H9 (cell line): ENCODE measurements at regions not wholly inside any gene's neighbourhood (a gene's known extent, or its start where the extent isn't known, plus 50 kb on each side); places are given as distances from the start of the nearest gene placed in this dataset.

Experiments used
- DNase-seq: peaks from one replicate; pipeline ENCODE4 v3.0.0-alpha.2; 2017
- H2AFZ ChIP-seq: one replicate; pipeline ENCODE4 v1.6.1; 2013; ENCODE audit warnings: mild to moderate bottlenecking, low read length, control low read depth, moderate library complexity
- H2AK5ac ChIP-seq: 2 replicates; pipeline ENCODE4 v1.6.1; 2013; ENCODE audit warnings: low read length, control low read depth, mixed read lengths; ENCODE audit not compliant: insufficient read length
- H2BK120ac ChIP-seq: one replicate; pipeline ENCODE4 v1.6.1; 2013; ENCODE audit warnings: low read depth, mild to moderate bottlenecking, low read length, control low read depth, inconsistent platforms; ENCODE audit not compliant: poor library complexity, severe bottlenecking
- H2BK12ac ChIP-seq: 2 replicates; pipeline ENCODE4 v1.6.1; 2013; ENCODE audit warnings: low read length, control low read depth, mixed read lengths, low read depth; ENCODE audit not compliant: insufficient read length
- H2BK15ac ChIP-seq: 2 replicates; pipeline ENCODE4 v1.6.1; 2013; ENCODE audit warnings: low read depth, low read length, control low read depth
- H2BK20ac ChIP-seq: one replicate; pipeline ENCODE4 v1.6.1; 2013; ENCODE audit warnings: low read depth, mild to moderate bottlenecking, low read length, control low read depth, inconsistent platforms; ENCODE audit not compliant: poor library complexity, severe bottlenecking
- H2BK5ac ChIP-seq: 2 replicates; pipeline ENCODE4 v1.6.1; 2013; ENCODE audit warnings: low read length, control low read depth, mixed read lengths; ENCODE audit not compliant: insufficient read length
- H3K14ac ChIP-seq: 2 replicates; pipeline ENCODE4 v1.6.1; 2013; ENCODE audit warnings: low read length, control low read depth; ENCODE audit not compliant: insufficient read depth
- H3K18ac ChIP-seq: 2 replicates; pipeline ENCODE4 v1.6.1; 2013; ENCODE audit warnings: low read depth, mild to moderate bottlenecking, mixed read lengths, low read length, control low read depth; ENCODE audit not compliant: insufficient read length
- H3K23ac ChIP-seq: 2 replicates; pipeline ENCODE4 v1.6.1; 2013; ENCODE audit warnings: low read length, control low read depth, mixed read lengths, low read depth; ENCODE audit not compliant: insufficient read length
- H3K23me2 ChIP-seq: 2 replicates; pipeline ENCODE4 v1.6.1; 2013; ENCODE audit warnings: low read depth, mild to moderate bottlenecking, mixed read lengths, low read length, control low read depth; ENCODE audit not compliant: insufficient read length, poor library complexity, severe bottlenecking
- H3K27ac ChIP-seq: 2 replicates; pipeline ENCODE4 v1.5.1; 2013; ENCODE audit warnings: low read length, control low read depth, mixed read lengths, low read depth; ENCODE audit not compliant: insufficient read length
- H3K27me3 ChIP-seq: 2 replicates; pipeline ENCODE4 v1.6.1; 2013; ENCODE audit warnings: low read length, control low read depth, inconsistent platforms; ENCODE audit not compliant: insufficient read depth
- H3K4ac ChIP-seq: 2 replicates; pipeline ENCODE4 v1.6.1; 2013; ENCODE audit warnings: low read depth, mild to moderate bottlenecking, control low read depth, inconsistent platforms, low read length, moderate library complexity
- H3K4me1 ChIP-seq: 2 replicates; pipeline ENCODE4 v1.6.1; 2013; ENCODE audit warnings: low read length, control low read depth, inconsistent platforms; ENCODE audit not compliant: insufficient read depth
- H3K4me2 ChIP-seq: 2 replicates; pipeline ENCODE4 v1.6.1; 2013; ENCODE audit warnings: low read length, control low read depth, mixed read lengths; ENCODE audit not compliant: insufficient read length, insufficient read depth
- H3K56ac ChIP-seq: 2 replicates; pipeline ENCODE4 v1.6.1; 2013; ENCODE audit warnings: low read depth, mild to moderate bottlenecking, mixed read lengths, low read length, control low read depth; ENCODE audit not compliant: insufficient read length
- H3K79me1 ChIP-seq: 2 replicates; pipeline ENCODE4 v1.6.1; 2013; ENCODE audit warnings: low read depth, mild to moderate bottlenecking, moderate library complexity, low read length, control low read depth, inconsistent platforms; ENCODE audit not compliant: insufficient read depth, poor library complexity, severe bottlenecking
- H3K79me2 ChIP-seq: 2 replicates; pipeline ENCODE4 v1.6.1; 2013; ENCODE audit warnings: low read length, control low read depth, inconsistent platforms; ENCODE audit not compliant: insufficient read depth
- H3K9ac ChIP-seq: 2 replicates; pipeline ENCODE4 v1.6.1; 2013; ENCODE audit warnings: low read length, control low read depth, mixed read lengths; ENCODE audit not compliant: insufficient read length; ENCODE audit errors: extremely low read depth
- H3K9me3 ChIP-seq: one replicate; pipeline ENCODE4 v1.6.1; 2013; ENCODE audit warnings: low read depth, low read length, inconsistent platforms; ENCODE audit not compliant: control insufficient read depth
- H3T11ph ChIP-seq: one replicate; pipeline ENCODE4 v1.6.1; 2013; ENCODE audit warnings: mild to moderate bottlenecking, low read length, control low read depth, inconsistent platforms
- H4K20me1 ChIP-seq: one replicate; pipeline ENCODE4 v1.6.1; 2013; ENCODE audit not compliant: control insufficient read depth, insufficient read length, insufficient read depth
- H4K5ac ChIP-seq: 2 replicates; pipeline ENCODE4 v1.6.1; 2013; ENCODE audit warnings: low read depth, mild to moderate bottlenecking, mixed read lengths, low read length, control low read depth; ENCODE audit not compliant: insufficient read length
- H4K8ac ChIP-seq: replicated peaks from 2 replicates; pipeline ENCODE4 v1.6.1; 2013; ENCODE audit warnings: low read length, control low read depth, mixed read lengths, low read depth; ENCODE audit not compliant: insufficient read length
- H4K91ac ChIP-seq: 2 replicates; pipeline ENCODE4 v1.6.1; 2013; ENCODE audit warnings: low read depth, mild to moderate bottlenecking, moderate library complexity, mixed read lengths, low read length, control low read depth; ENCODE audit not compliant: insufficient read length
- H3K27ac Mint-ChIP-seq, 3 experiments: 2 replicates in 2 of 3; 3 replicates in 1 of 3; pipeline ENCODE4 v1.8.0; 2020 to 2021; ENCODE audit warnings: mixed read lengths in 3 of 3, mild to moderate bottlenecking in 1 of 3, moderate library complexity in 1 of 3
- H3K27me3 Mint-ChIP-seq: 2 replicates; pipeline ENCODE4 v1.8.0; 2021; ENCODE audit warnings: low read depth, mild to moderate bottlenecking, moderate library complexity, mixed read lengths
- H3K36me3 Mint-ChIP-seq, 3 experiments: 2 replicates in 2 of 3; 3 replicates in 1 of 3; pipeline ENCODE4 v1.8.0; 2020 to 2021; ENCODE audit warnings: low read depth in 3 of 3, mixed read lengths in 3 of 3; ENCODE audit not compliant: insufficient read depth in 1 of 3
- H3K4me1 Mint-ChIP-seq, 2 experiments: 2 replicates each; pipeline ENCODE4 v1.8.0; 2020; ENCODE audit warnings: mixed read lengths in 2 of 2
- H3K4me3 Mint-ChIP-seq, 2 experiments: 2 replicates in 1 of 2; 3 replicates in 1 of 2; pipeline ENCODE4 v1.8.0; 2020 to 2021; ENCODE audit warnings: mild to moderate bottlenecking in 2 of 2, mixed read lengths in 2 of 2, moderate library complexity in 1 of 2
- H3K9me3 Mint-ChIP-seq, 2 experiments: 2 replicates in 1 of 2; 3 replicates in 1 of 2; pipeline ENCODE4 v1.8.0; 2020; ENCODE audit warnings: mild to moderate bottlenecking in 2 of 2, mixed read lengths in 2 of 2, moderate library complexity in 1 of 2
- CTCF ChIP-seq: fragments of 200-600 bp; sonication (generic); conservative IDR thresholded peaks from 3 replicates; pipeline ENCODE4 v1.8.0; 2021; ENCODE audit warnings: antibody characterized with exemption, mild to moderate bottlenecking
- WGBS: extraction: QIAGEN DNeasy Blood & Tissue Kit; methylation state at CpG from one replicate; pipeline ENCODE4 v1.1.7; 2013; ENCODE audit warnings: missing lambda C conversion rate, low lambda C conversion rate, mixed read lengths; ENCODE audit not compliant: insufficient read length; ENCODE audit errors: extremely low coverage; 5-methylcytosine and 5-hydroxymethylcytosine counted together

DNA sequence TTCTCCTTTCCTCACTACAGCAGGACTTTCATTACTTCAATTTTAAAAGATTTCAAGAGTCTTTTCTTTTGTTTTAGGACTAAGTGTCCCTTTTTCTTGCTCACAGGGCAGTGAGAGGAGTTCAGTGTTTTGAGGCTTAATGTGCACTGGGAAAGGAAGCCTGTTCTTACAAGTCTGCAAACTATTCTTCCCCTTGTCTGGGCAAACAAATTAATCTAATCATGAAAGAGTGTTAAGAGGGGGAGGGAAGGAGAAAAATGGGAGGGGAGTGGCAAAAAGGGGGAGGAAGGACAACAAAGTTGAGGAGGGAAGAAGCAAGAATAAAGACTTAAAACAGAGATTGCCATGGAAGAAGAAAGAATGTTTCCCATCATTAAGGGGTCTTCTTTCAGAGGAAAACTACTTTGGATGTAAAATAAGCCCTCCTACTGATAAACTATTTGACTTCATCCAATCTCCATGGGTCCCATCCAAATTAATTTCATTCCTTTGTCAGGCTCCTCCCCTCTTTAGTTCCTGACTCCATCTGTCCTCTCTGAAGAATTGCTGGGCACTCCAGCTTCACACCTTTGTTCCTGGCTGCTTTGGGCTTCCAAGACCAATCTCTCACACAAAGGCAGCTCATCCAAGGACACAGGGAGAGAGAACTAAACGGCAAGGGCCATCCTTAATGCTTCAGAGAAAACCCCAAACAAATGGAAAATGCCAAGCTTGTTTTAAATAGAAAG, 244.5 kb downstream of the TPBG start:
- Histone ChIP-seq H3K79me2 (no peaks in the 10 kb centered on the region), H3K27me3 (no peaks in the 10 kb centered on the region), H4K5ac (no peak overlapping the region), H3K18ac (no peak overlapping the region), H3K9ac (no peak overlapping the region), H2BK15ac (no peak overlapping the region), H2BK20ac (no peak overlapping the region), H2AK5ac (no peak overlapping the region), H4K91ac (no peak overlapping the region), H4K8ac (no peak overlapping the region), H3K4me1 (no peaks in the 10 kb centered on the region), H3K23ac (no peak overlapping the region), H3T11ph (no peak overlapping the region), H3K27ac (no peak overlapping the region), H3K14ac (no peak overlapping the region), H3K56ac (no peak overlapping the region), H4K20me1 (no peaks in the 10 kb centered on the region), H2BK120ac (no peak overlapping the region), H3K79me1 (no peaks in the 10 kb centered on the region), H3K23me2 (no peaks in the 10 kb centered on the region), H2AFZ (no peak overlapping the region), H3K9me3 (no peaks in the 10 kb centered on the region), H2BK12ac (no peak overlapping the region), H3K4me2 (no peak overlapping the region), H3K4ac (no peak overlapping the region), H2BK5ac (no peak overlapping the region)
- no peak overlapping the region for H3K4me3 Mint-ChIP-seq
- DNase-seq, result no peak
- H3K27ac Mint-ChIP-seq, result peak overlapping the region in 1 of 3 experiments; percentile 52; a peak in 3 of 7 replicates
- peaks cover 11 to 14% of the 10 kb centered on the region in 2 experiments for H3K4me1 Mint-ChIP-seq
- no peaks in the 10 kb centered on the region for H3K36me3 Mint-ChIP-seq
- no CpG with 5 or more reads among the region's 1 CpG for WGBS
- no peaks in the 10 kb centered on the region for H3K9me3 Mint-ChIP-seq
- no peak for TF ChIP-seq CTCF
- H3K27me3 Mint-ChIP-seq, result no peaks in the 10 kb centered on the region
